DND-41 (cell line): ENCODE measurements at regions not wholly inside any gene's neighbourhood (a gene's known extent, or its start where the extent isn't known, plus 50 kb on each side); places are given as distances from the start of the nearest gene placed in this dataset.
"Not testable (repeated sequence)": the region's sequence is repeated elsewhere in the genome, so short reads cannot be mapped to it uniquely, and the experiment has no call there.

ENCODE experiments used
- ATAC-seq: fragments of 200-7000 bp; cut with Tn5 transposase; 3 replicates; pipeline ENCODE4 v1.9.1; 2021; ENCODE audit warnings: low read depth; ENCODE audit not compliant: insufficient read depth
- DNase-seq: peaks from one replicate; pipeline ENCODE4 v3.0.0-alpha.2; 2020
- H2AFZ ChIP-seq: 2 replicates; pipeline ENCODE4 v1.6.0; 2012; ENCODE audit warnings: low read depth, low read length
- H3K27ac ChIP-seq: 2 replicates; pipeline ENCODE4 v1.5.1; 2012; ENCODE audit warnings: low read length, inconsistent platforms
- H3K27me3 ChIP-seq: fragments of 200-600 bp; sonication (generic); 2 replicates; pipeline ENCODE4 v1.6.0; 2012; ENCODE audit warnings: low read length, mild to moderate bottlenecking, inconsistent platforms; ENCODE audit not compliant: insufficient read depth, poor library complexity
- H3K36me3 ChIP-seq: 2 replicates; pipeline ENCODE4 v1.5.1; 2012; ENCODE audit warnings: low read length, inconsistent platforms; ENCODE audit not compliant: insufficient read depth
- H3K4me1 ChIP-seq: 2 replicates; pipeline ENCODE4 v1.5.1; 2012; ENCODE audit warnings: mild to moderate bottlenecking, low read length; ENCODE audit not compliant: insufficient read depth
- H3K4me2 ChIP-seq: 2 replicates; pipeline ENCODE4 v1.6.0; 2012; ENCODE audit warnings: mild to moderate bottlenecking, moderate library complexity, low read length, inconsistent platforms; ENCODE audit not compliant: insufficient read depth
- H3K4me3 ChIP-seq, 2 experiments: fragments of 200-600 bp in 1 of 2; shearing (Covaris generic) in 1 of 2; 2 replicates each; pipeline ENCODE4 v1.5.1; 2012 to 2016; ENCODE audit warnings: inconsistent platforms in 2 of 2, low read length in 2 of 2, mild to moderate bottlenecking in 2 of 2, low read depth in 1 of 2, moderate library complexity in 1 of 2
- H3K79me2 ChIP-seq: 2 replicates; pipeline ENCODE4 v1.6.0; 2012; ENCODE audit warnings: low read length, inconsistent platforms; ENCODE audit not compliant: insufficient read depth
- H3K9ac ChIP-seq: 2 replicates; pipeline ENCODE4 v1.6.0; 2012; ENCODE audit warnings: low read depth, mild to moderate bottlenecking, inconsistent platforms, low read length, moderate library complexity
- H3K9me3 ChIP-seq: 2 replicates; pipeline ENCODE4 v1.5.1; 2012; ENCODE audit warnings: low read length, moderate library complexity, mild to moderate bottlenecking, inconsistent platforms; ENCODE audit not compliant: insufficient read depth, severe bottlenecking
- H4K20me1 ChIP-seq: 2 replicates; pipeline ENCODE4 v1.6.0; 2012; ENCODE audit warnings: low read length; ENCODE audit not compliant: insufficient read depth

DNA sequence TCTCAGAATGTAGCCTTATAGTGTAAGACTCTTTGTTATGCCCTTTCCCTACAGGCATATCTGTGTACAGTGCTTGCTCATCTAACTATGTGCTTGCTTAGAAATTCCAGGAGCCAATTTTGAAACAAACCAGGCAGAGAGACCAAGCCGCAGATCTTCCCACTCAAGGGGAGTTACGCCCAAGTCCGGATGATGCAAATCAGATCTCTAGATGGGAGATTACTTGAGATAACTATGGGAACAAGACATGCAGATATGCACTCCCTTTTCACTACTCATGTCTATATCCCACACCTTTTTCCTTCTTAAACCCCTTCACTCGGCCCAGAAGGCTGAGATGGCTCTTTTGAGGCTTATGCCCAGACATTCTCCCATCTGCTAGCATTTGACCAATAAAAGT, 1496.5 kb downstream of the SPATA31A7 start:
- not testable (repeated sequence) for H2AFZ ChIP-seq

DNA sequence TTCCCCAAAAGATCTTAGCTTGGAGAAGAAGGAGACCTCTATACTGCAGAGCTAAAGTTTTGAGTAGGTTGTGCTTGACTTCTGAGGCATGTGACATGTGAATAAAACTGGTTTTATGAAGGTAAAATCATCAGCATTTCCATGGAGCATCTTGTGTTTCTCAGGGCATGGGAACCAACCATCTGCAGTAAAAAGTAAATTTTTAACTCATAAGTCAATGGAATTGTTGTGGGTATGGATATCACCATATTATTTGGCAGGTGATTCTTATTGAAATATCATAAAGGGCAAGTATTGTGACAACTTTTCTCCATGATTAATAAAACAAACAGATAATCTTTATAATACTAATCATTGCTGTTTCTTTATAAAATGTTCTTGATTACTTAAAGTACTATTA, 1503.2 kb downstream of the SPATA31A7 start:
- H3K4me1 ChIP-seq, DNase-seq, H3K27ac ChIP-seq, H3K9me3 ChIP-seq, H3K4me2 ChIP-seq, H3K9ac ChIP-seq, H3K36me3 ChIP-seq, H3K4me3 ChIP-seq, ATAC-seq, H3K79me2 ChIP-seq, H2AFZ ChIP-seq, H4K20me1 ChIP-seq, H3K27me3 ChIP-seq: not testable (repeated sequence)

More for the DNA sequence above, 1496.5 kb downstream of the SPATA31A7 start:
- not testable (repeated sequence) for DNase-seq, H3K36me3 ChIP-seq, H3K4me1 ChIP-seq, H3K9me3 ChIP-seq, H3K4me3 ChIP-seq, H3K79me2 ChIP-seq, H3K9ac ChIP-seq, ATAC-seq, H4K20me1 ChIP-seq, H3K27ac ChIP-seq, H3K27me3 ChIP-seq, H3K4me2 ChIP-seq

DNA sequence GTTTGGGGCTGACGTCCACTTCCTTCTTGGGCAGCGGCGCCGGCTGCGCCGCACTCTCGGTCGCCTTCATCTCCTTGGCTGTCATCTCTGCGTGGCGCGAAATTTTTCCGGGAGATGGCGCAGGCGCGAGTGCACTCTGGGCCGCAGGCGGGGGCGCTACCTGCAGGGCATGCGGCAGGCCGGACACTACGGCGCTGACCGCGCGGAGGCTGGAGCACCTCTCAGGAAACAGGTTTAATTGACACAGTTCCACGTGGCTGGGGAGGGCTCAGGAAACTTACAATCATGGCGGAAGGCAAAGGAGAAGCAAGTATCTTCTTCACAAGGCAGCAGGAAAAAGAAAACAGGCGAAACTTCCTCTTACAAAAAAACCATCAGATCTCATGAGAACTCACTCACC, 1521.5 kb downstream of the SPATA31A7 start:
- H3K27me3 ChIP-seq, H3K36me3 ChIP-seq, H4K20me1 ChIP-seq, H2AFZ ChIP-seq, H3K27ac ChIP-seq, H3K4me2 ChIP-seq, H3K9me3 ChIP-seq, DNase-seq, H3K9ac ChIP-seq, H3K4me1 ChIP-seq, H3K79me2 ChIP-seq, ATAC-seq, H3K4me3 ChIP-seq: not testable (repeated sequence)

DNA sequence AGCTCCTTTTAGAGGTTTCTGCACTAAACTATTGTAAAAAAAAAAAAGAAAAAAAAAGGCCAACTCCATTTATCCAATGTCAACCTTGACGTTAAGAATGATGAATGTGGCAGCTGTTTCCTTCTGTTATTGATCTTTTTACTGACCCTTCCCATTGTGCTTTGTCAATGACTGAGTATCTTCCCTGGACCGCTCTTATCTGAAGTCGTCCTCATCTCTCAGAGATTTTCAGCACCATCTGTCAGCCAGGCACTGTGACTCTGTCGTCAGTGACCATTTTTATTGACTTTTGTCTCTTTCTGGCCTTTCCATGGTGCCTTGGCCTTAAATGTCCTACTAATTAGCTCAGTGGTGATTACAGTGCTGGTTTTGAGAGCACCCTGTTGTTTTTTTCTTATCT, 1535.7 kb downstream of the SPATA31A7 start:
- not testable (repeated sequence) for H3K4me2 ChIP-seq, H3K36me3 ChIP-seq, H3K79me2 ChIP-seq, H2AFZ ChIP-seq, H3K4me3 ChIP-seq, H3K4me1 ChIP-seq, H3K27me3 ChIP-seq, H4K20me1 ChIP-seq, H3K9ac ChIP-seq, ATAC-seq, DNase-seq, H3K27ac ChIP-seq, H3K9me3 ChIP-seq

DNA sequence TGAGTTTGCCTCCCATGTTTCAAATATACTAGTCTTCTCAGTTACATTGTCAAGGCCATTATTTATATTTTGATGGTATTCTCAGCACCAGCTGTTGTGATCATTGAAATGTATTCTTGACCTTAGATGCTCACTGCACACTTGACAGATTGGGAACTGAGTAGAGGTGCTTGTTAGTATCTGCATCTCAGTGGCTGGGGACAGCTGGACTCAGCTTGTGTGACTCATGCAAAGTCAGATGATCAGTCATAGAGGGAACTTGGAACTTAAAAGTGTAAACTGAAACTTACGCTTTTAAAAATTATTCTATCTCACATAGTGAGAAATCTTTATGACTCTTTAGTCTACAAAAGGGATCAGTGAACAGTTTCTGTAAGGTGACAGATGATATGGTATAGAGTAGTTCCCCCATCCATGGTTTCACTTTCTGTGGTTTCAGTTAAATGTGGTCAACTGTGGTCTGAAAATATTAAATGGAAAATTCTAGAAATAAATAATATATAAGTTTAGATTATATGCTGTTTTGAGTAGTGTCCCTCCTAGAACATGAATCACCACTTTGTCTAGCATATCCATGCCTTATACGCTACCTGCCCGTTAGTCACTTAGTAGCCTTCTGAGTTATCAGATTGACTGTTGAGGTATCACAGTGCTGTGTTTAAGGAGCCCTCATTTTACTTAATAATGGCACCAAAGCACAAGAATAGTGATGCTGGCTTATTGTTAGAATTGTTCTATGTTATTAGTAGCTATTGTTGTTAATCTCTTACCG, 1540.6 kb downstream of the SPATA31A7 start:
- not testable (repeated sequence) for ATAC-seq, H3K27ac ChIP-seq, H3K4me2 ChIP-seq, DNase-seq, H2AFZ ChIP-seq, H3K4me1 ChIP-seq, H3K9me3 ChIP-seq, H4K20me1 ChIP-seq, H3K36me3 ChIP-seq, H3K9ac ChIP-seq, H3K27me3 ChIP-seq, H3K4me3 ChIP-seq, H3K79me2 ChIP-seq

DNA sequence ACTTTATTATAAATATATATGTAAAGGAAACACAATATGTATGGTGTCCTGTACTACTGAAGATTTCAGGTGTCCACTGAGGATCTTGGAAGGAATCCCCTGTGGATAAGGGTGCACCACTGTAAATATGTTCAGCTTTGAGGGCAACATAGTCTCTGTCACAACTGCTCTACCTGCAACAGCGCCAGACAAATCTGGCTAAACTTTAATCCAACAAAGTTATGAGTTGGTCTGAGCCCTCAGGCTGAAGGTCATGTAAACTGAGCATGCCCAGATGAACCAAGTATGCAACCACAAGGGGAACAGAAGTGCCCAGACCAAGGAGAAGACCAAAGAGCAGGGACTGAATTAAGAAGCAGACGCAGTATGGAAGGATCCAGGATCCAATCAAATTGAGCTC, 1541.2 kb downstream of the SPATA31A7 start:
- not testable (repeated sequence) for H3K9me3 ChIP-seq, H3K4me3 ChIP-seq, H3K27me3 ChIP-seq, H3K4me1 ChIP-seq, H3K9ac ChIP-seq, H3K4me2 ChIP-seq, H3K27ac ChIP-seq, H3K36me3 ChIP-seq, ATAC-seq, H4K20me1 ChIP-seq, DNase-seq, H2AFZ ChIP-seq, H3K79me2 ChIP-seq

DNA sequence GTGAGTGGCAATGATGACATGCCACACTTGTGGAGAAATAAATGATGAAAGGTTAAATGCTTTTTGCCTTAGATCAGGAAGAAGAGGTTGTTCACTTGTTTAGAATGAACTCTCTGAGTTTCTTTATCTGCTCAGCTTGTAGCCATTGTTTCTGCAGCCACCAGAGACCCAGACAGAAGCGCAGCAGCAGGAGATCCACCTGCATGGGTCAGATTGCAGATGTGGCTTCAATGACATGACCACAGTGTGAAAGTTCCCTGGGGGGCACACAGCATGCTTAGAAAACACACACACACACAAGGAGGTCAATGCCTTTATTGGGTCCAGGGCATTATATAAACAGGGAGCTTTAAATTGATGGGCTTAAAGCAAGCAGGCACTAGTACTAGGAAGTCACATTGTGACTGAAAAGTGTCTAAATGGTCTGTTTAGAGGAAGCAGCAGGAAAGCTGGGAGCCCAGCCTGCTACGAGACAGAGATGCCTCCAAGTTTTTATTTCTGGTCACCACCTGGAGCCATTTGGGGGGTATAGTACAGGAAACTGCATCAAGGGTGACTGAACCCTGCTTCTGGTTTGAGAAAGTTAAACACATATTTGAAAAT, 1547.3 kb downstream of the SPATA31A7 start:
- not testable (repeated sequence) for H4K20me1 ChIP-seq, H3K36me3 ChIP-seq, DNase-seq, H3K4me3 ChIP-seq, H3K4me1 ChIP-seq, H3K4me2 ChIP-seq, H3K27me3 ChIP-seq, H3K27ac ChIP-seq, H2AFZ ChIP-seq, H3K9me3 ChIP-seq, H3K79me2 ChIP-seq, H3K9ac ChIP-seq, ATAC-seq

DNA sequence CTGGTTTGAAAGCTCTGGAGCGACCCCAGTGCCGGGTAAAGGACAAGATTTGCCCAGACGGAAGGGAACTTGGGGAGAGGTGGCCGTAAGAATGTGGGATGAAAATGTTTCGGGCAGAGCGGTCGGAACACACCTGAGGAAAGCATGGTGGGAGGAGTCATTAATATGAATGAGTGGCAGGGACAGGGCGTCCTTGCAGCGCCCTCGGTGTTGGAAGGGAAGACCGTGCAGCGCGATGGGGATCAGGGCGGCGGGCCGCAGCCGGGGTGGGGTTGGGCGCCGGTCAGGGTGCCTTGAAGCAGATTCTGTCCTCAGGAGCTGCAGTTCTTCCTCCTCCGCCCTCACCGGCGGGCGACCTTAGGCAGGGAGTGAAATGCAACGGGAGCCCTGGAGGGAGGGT, 1548.1 kb downstream of the SPATA31A7 start:
- H2AFZ ChIP-seq, H3K9me3 ChIP-seq, H3K4me1 ChIP-seq, H4K20me1 ChIP-seq, H3K36me3 ChIP-seq, H3K27ac ChIP-seq, H3K4me3 ChIP-seq, DNase-seq, ATAC-seq, H3K9ac ChIP-seq, H3K79me2 ChIP-seq, H3K4me2 ChIP-seq, H3K27me3 ChIP-seq: not testable (repeated sequence)
